ENCODE measurements at regions not wholly inside any gene's neighbourhood (a gene's known extent, or its start where the extent isn't known, plus 50 kb on each side); places are given as distances from the start of the nearest gene placed in this dataset.

- H3K36me3 Mint-ChIP-seq: no peaks in the 10 kb centered on the region
- Histone ChIP-seq H3K27ac (ENCODE audit: insufficient read depth, low read length, poor library complexity, severe bottlenecking) (no peak overlapping the region), H3K9me3 (ENCODE audit: control insufficient read depth in 2 of 2, low read length in 2 of 2) (peaks cover 5 to 7% of the 10 kb centered on the region in 2 experiments), H3K27me3 (ENCODE audit: control insufficient read depth, insufficient read depth, low read length) (no peaks in the 10 kb centered on the region), H3K4me3 (ENCODE audit: low read depth, low read length) (no peak overlapping the region), H3K4me1 (ENCODE audit: control insufficient read depth, insufficient read depth, low read length, poor library complexity, severe bottlenecking) (no peaks in the 10 kb centered on the region), H3K36me3 (ENCODE audit: control insufficient read depth, insufficient read depth, low read length) (no peaks in the 10 kb centered on the region)
- H3K4me1 Mint-ChIP-seq: no peaks in the 10 kb centered on the region
- DNase-seq: no peak
- no peak for ATAC-seq (ENCODE audit: low read depth in 2 of 2)
- H3K27me3 Mint-ChIP-seq: no peaks in the 10 kb centered on the region
- peaks cover 0 to 10% (median 5%) of the 10 kb centered on the region in 7 donors for H3K9me3 Mint-ChIP-seq
- H3K27ac Mint-ChIP-seq: no peak overlapping the region
- no peak overlapping the region for H3K4me3 Mint-ChIP-seq
Measured at GRCh38 chr12:47548401-47548800, 157.4 kb downstream of the RPAP3 start.

GRCh38 chr12:47547077-47547476 lies 158.8 kb downstream of the RPAP3 start:
- Histone ChIP-seq H3K9me3 (ENCODE audit: control insufficient read depth in 2 of 2, low read length in 2 of 2) (no peaks in the 10 kb centered on the region), H3K27ac (ENCODE audit: insufficient read depth, low read length, poor library complexity, severe bottlenecking) (no peak overlapping the region), H3K4me1 (ENCODE audit: control insufficient read depth, insufficient read depth, low read length, poor library complexity, severe bottlenecking) (no peaks in the 10 kb centered on the region), H3K4me3 (ENCODE audit: low read depth, low read length) (no peak overlapping the region), H3K36me3 (ENCODE audit: control insufficient read depth, insufficient read depth, low read length) (no peaks in the 10 kb centered on the region), H3K27me3 (ENCODE audit: control insufficient read depth, insufficient read depth, low read length) (no peaks in the 10 kb centered on the region)
- Mint-ChIP-seq H3K27me3 (no peaks in the 10 kb centered on the region), H3K9me3 (peaks cover 0 to 4% (median 1%) of the 10 kb centered on the region in 7 donors), H3K4me3 (no peak overlapping the region), H3K36me3 (no peaks in the 10 kb centered on the region), H3K27ac (no peak overlapping the region), H3K4me1 (no peaks in the 10 kb centered on the region)
- ATAC-seq (ENCODE audit: low read depth in 2 of 2): no peak
- DNase-seq: no peak

GRCh38 chr12:47545938-47546609 lies 159.8 kb downstream of the RPAP3 start:
- Histone ChIP-seq H3K4me1 (ENCODE audit: control insufficient read depth, insufficient read depth, low read length, poor library complexity, severe bottlenecking) (no peaks in the 10 kb centered on the region), H3K4me3 (ENCODE audit: low read depth, low read length) (no peak overlapping the region), H3K36me3 (ENCODE audit: control insufficient read depth, insufficient read depth, low read length) (no peaks in the 10 kb centered on the region), H3K27ac (ENCODE audit: insufficient read depth, low read length, poor library complexity, severe bottlenecking) (no peak overlapping the region), H3K27me3 (ENCODE audit: control insufficient read depth, insufficient read depth, low read length) (no peaks in the 10 kb centered on the region), H3K9me3 (ENCODE audit: control insufficient read depth in 2 of 2, low read length in 2 of 2) (no peaks in the 10 kb centered on the region)
- peak overlapping the region in 1 of 3 donors; percentile 52 for H3K27ac Mint-ChIP-seq
- H3K9me3 Mint-ChIP-seq: peaks cover 0 to 4% (median 0%) of the 10 kb centered on the region in 7 donors
- H3K4me1 Mint-ChIP-seq: no peaks in the 10 kb centered on the region
- H3K4me3 Mint-ChIP-seq: peak overlapping the region in 1 of 4 donors; percentile 82
- no peaks in the 10 kb centered on the region for H3K36me3 Mint-ChIP-seq
- ATAC-seq (ENCODE audit: low read depth in 2 of 2): no peak
- no peaks in the 10 kb centered on the region for H3K27me3 Mint-ChIP-seq
- no peak for DNase-seq

GRCh38 chr12:47534695-47535094 lies 171.1 kb downstream of the RPAP3 start:
- H3K4me3 ChIP-seq (ENCODE audit: low read depth, low read length): no peak overlapping the region
- Mint-ChIP-seq H3K4me3 (no peak overlapping the region), H3K27me3 (peaks cover 12% of the 10 kb centered on the region), H3K36me3 (no peaks in the 10 kb centered on the region), H3K27ac (no peak overlapping the region), H3K9me3 (peaks cover 2 to 21% (median 13%) of the 10 kb centered on the region in 7 donors), H3K4me1 (no peaks in the 10 kb centered on the region)
- no peaks in the 10 kb centered on the region for H3K36me3 ChIP-seq (ENCODE audit: control insufficient read depth, insufficient read depth, low read length)
- DNase-seq: no peak
- H3K4me1 ChIP-seq (ENCODE audit: control insufficient read depth, insufficient read depth, low read length, poor library complexity, severe bottlenecking): no peaks in the 10 kb centered on the region
- H3K27me3 ChIP-seq (ENCODE audit: control insufficient read depth, insufficient read depth, low read length): peaks cover 9% of the 10 kb centered on the region
- H3K27ac ChIP-seq (ENCODE audit: insufficient read depth, low read length, poor library complexity, severe bottlenecking): no peak overlapping the region
- no peak for ATAC-seq (ENCODE audit: low read depth in 2 of 2)
- peaks cover 16 to 17% of the 10 kb centered on the region in 2 experiments for H3K9me3 ChIP-seq (ENCODE audit: control insufficient read depth in 2 of 2, low read length in 2 of 2)

GRCh38 chr12:47530050-47530449 lies 175.8 kb downstream of the RPAP3 start:
- H3K4me1 ChIP-seq (ENCODE audit: control insufficient read depth, insufficient read depth, low read length, poor library complexity, severe bottlenecking): no peaks in the 10 kb centered on the region
- H3K27ac Mint-ChIP-seq: no peak overlapping the region
- ATAC-seq (ENCODE audit: low read depth in 2 of 2) (no peak), DNase-seq (no peak)
- H3K27me3 ChIP-seq (ENCODE audit: control insufficient read depth, insufficient read depth, low read length): peaks cover 15% of the 10 kb centered on the region
- no peak overlapping the region for H3K27ac ChIP-seq (ENCODE audit: insufficient read depth, low read length, poor library complexity, severe bottlenecking)
- H3K4me3 ChIP-seq (ENCODE audit: low read depth, low read length): no peak overlapping the region
- H3K4me3 Mint-ChIP-seq: no peak overlapping the region
- H3K4me1 Mint-ChIP-seq: no peaks in the 10 kb centered on the region
- H3K36me3 Mint-ChIP-seq: no peaks in the 10 kb centered on the region
- H3K27me3 Mint-ChIP-seq: peaks cover 19% of the 10 kb centered on the region
- no peaks in the 10 kb centered on the region for H3K36me3 ChIP-seq (ENCODE audit: control insufficient read depth, insufficient read depth, low read length)
- H3K9me3 ChIP-seq (ENCODE audit: control insufficient read depth in 2 of 2, low read length in 2 of 2): peaks cover 17 to 18% of the 10 kb centered on the region in 2 experiments
- H3K9me3 Mint-ChIP-seq: peaks cover 2 to 36% (median 13%) of the 10 kb centered on the region in 7 donors

- H3K4me1 Mint-ChIP-seq: no peaks in the 10 kb centered on the region
- no peaks in the 10 kb centered on the region for H3K36me3 Mint-ChIP-seq
- H3K4me3 Mint-ChIP-seq: no peak overlapping the region
- Histone ChIP-seq H3K27ac (ENCODE audit: insufficient read depth, low read length, poor library complexity, severe bottlenecking) (no peak overlapping the region), H3K4me3 (ENCODE audit: low read depth, low read length) (no peak overlapping the region), H3K27me3 (ENCODE audit: control insufficient read depth, insufficient read depth, low read length) (peaks cover 11% of the 10 kb centered on the region), H3K36me3 (ENCODE audit: control insufficient read depth, insufficient read depth, low read length) (no peaks in the 10 kb centered on the region), H3K4me1 (ENCODE audit: control insufficient read depth, insufficient read depth, low read length, poor library complexity, severe bottlenecking) (no peaks in the 10 kb centered on the region), H3K9me3 (ENCODE audit: control insufficient read depth in 2 of 2, low read length in 2 of 2) (peaks cover 17 to 18% of the 10 kb centered on the region in 2 experiments)
- H3K27me3 Mint-ChIP-seq: peaks cover 13% of the 10 kb centered on the region
- DNase-seq: no peak
- peaks cover 0 to 33% (median 13%) of the 10 kb centered on the region in 7 donors for H3K9me3 Mint-ChIP-seq
- ATAC-seq (ENCODE audit: low read depth in 2 of 2): no peak
- no peak overlapping the region for H3K27ac Mint-ChIP-seq
Measured at GRCh38 chr12:47527816-47528215, 178.0 kb downstream of the RPAP3 start.

GRCh38 chr12:47520029-47520428 lies 185.8 kb downstream of the RPAP3 start:
- H3K9me3 ChIP-seq (ENCODE audit: control insufficient read depth in 2 of 2, low read length in 2 of 2): peaks cover 3 to 4% of the 10 kb centered on the region in 2 experiments
- no peaks in the 10 kb centered on the region for H3K4me1 Mint-ChIP-seq
- no peak overlapping the region for H3K27ac ChIP-seq (ENCODE audit: insufficient read depth, low read length, poor library complexity, severe bottlenecking)
- DNase-seq: no peak
- H3K27me3 Mint-ChIP-seq: no peaks in the 10 kb centered on the region
- no peaks in the 10 kb centered on the region for H3K36me3 ChIP-seq (ENCODE audit: control insufficient read depth, insufficient read depth, low read length)
- H3K27ac Mint-ChIP-seq: peak overlapping the region in 1 of 3 donors; percentile 65
- no peaks in the 10 kb centered on the region for H3K4me1 ChIP-seq (ENCODE audit: control insufficient read depth, insufficient read depth, low read length, poor library complexity, severe bottlenecking)
- no peaks in the 10 kb centered on the region for H3K36me3 Mint-ChIP-seq
- H3K27me3 ChIP-seq (ENCODE audit: control insufficient read depth, insufficient read depth, low read length): no peaks in the 10 kb centered on the region
- no peak overlapping the region for H3K4me3 ChIP-seq (ENCODE audit: low read depth, low read length)
- H3K9me3 Mint-ChIP-seq: peaks cover 0 to 21% (median 6%) of the 10 kb centered on the region in 7 donors
- ATAC-seq (ENCODE audit: low read depth in 2 of 2): no peak
- no peak overlapping the region for H3K4me3 Mint-ChIP-seq

- ATAC-seq (ENCODE audit: low read depth in 2 of 2): no peak
- Histone ChIP-seq H3K4me3 (ENCODE audit: low read depth, low read length) (no peak overlapping the region), H3K27ac (ENCODE audit: insufficient read depth, low read length, poor library complexity, severe bottlenecking) (no peak overlapping the region), H3K4me1 (ENCODE audit: control insufficient read depth, insufficient read depth, low read length, poor library complexity, severe bottlenecking) (no peaks in the 10 kb centered on the region), H3K27me3 (ENCODE audit: control insufficient read depth, insufficient read depth, low read length) (no peaks in the 10 kb centered on the region), H3K9me3 (ENCODE audit: control insufficient read depth in 2 of 2, low read length in 2 of 2) (peaks cover 4 to 6% of the 10 kb centered on the region in 2 experiments), H3K36me3 (ENCODE audit: control insufficient read depth, insufficient read depth, low read length) (no peaks in the 10 kb centered on the region)
- Mint-ChIP-seq H3K4me3 (no peak overlapping the region), H3K4me1 (no peaks in the 10 kb centered on the region), H3K9me3 (peaks cover 0 to 31% (median 12%) of the 10 kb centered on the region in 7 donors), H3K27me3 (no peaks in the 10 kb centered on the region), H3K36me3 (peaks cover 3% of the 10 kb centered on the region), H3K27ac (no peak overlapping the region)
- DNase-seq: no peak
Measured at GRCh38 chr12:47517122-47517521, 188.7 kb downstream of the RPAP3 start.
